ENCODE measurements at regions not wholly inside any gene's neighbourhood (a gene's known extent, or its start where the extent isn't known, plus 50 kb on each side); places are given as distances from the start of the nearest gene placed in this dataset.

- H3K27ac Mint-ChIP-seq, result no peak overlapping the region
- no peaks in the 10 kb centered on the region for H3K36me3 Mint-ChIP-seq
- H3K4me3 Mint-ChIP-seq, result no peak overlapping the region
- DNase-seq (ENCODE audit: low spot score) (no peak), ATAC-seq (no peak)
- no peaks in the 10 kb centered on the region for H3K4me1 Mint-ChIP-seq (ENCODE audit: low read depth in 2 of 2)
- H3K9me3 Mint-ChIP-seq, result peaks cover under 1% of the 10 kb centered on the region
- H3K27me3 Mint-ChIP-seq, result no peaks in the 10 kb centered on the region
Measured at GRCh38 chr2:139964721-139965440, 1184.7 kb upstream of the NXPH2 start.

GRCh38 chr2:139963863-139964355 is 1183.7 kb upstream of the NXPH2 start:
- Mint-ChIP-seq H3K9me3 (peaks cover 4% of the 10 kb centered on the region), H3K27me3 (no peaks in the 10 kb centered on the region), H3K36me3 (no peaks in the 10 kb centered on the region), H3K27ac (no peak overlapping the region), H3K4me1 (ENCODE audit: low read depth in 2 of 2) (no peaks in the 10 kb centered on the region), H3K4me3 (no peak overlapping the region)
- no peak for DNase-seq (ENCODE audit: low spot score)
- ATAC-seq, result no peak

GRCh38 chr2:139949242-139949972 is 1169.2 kb upstream of the NXPH2 start:
- no peaks in the 10 kb centered on the region for H3K27me3 Mint-ChIP-seq
- ATAC-seq (no peak), DNase-seq (ENCODE audit: low spot score) (no peak)
- H3K4me1 Mint-ChIP-seq (ENCODE audit: low read depth in 2 of 2), result no peaks in the 10 kb centered on the region
- no peaks in the 10 kb centered on the region for H3K36me3 Mint-ChIP-seq
- no peak overlapping the region for H3K4me3 Mint-ChIP-seq
- no peak overlapping the region for H3K27ac Mint-ChIP-seq
- peaks cover 22% of the 10 kb centered on the region for H3K9me3 Mint-ChIP-seq

- H3K9me3 Mint-ChIP-seq, result peaks cover 25% of the 10 kb centered on the region
- ATAC-seq (no peak), DNase-seq (ENCODE audit: low spot score) (no peak)
- peaks cover 5% of the 10 kb centered on the region for H3K36me3 Mint-ChIP-seq
- H3K27me3 Mint-ChIP-seq, result no peaks in the 10 kb centered on the region
- H3K4me3 Mint-ChIP-seq, result no peak overlapping the region
- no peaks in the 10 kb centered on the region for H3K4me1 Mint-ChIP-seq (ENCODE audit: low read depth in 2 of 2)
- H3K27ac Mint-ChIP-seq, result no peak overlapping the region
Measured at GRCh38 chr2:139946690-139947089, 1166.5 kb upstream of the NXPH2 start.

- Mint-ChIP-seq H3K4me1 (ENCODE audit: low read depth in 2 of 2) (no peaks in the 10 kb centered on the region), H3K9me3 (peaks cover 33% of the 10 kb centered on the region), H3K4me3 (no peak overlapping the region), H3K27me3 (no peaks in the 10 kb centered on the region), H3K36me3 (peaks cover 18% of the 10 kb centered on the region), H3K27ac (no peak overlapping the region)
- no peak for ATAC-seq
- no peak for DNase-seq (ENCODE audit: low spot score)
Measured at GRCh38 chr2:139940686-139941085, 1160.5 kb upstream of the NXPH2 start.

- H3K36me3 Mint-ChIP-seq, result no peaks in the 10 kb centered on the region
- H3K27me3 Mint-ChIP-seq, result no peaks in the 10 kb centered on the region
- H3K4me1 Mint-ChIP-seq (ENCODE audit: low read depth in 2 of 2), result no peaks in the 10 kb centered on the region
- no peak overlapping the region for H3K4me3 Mint-ChIP-seq
- ATAC-seq, result no peak
- H3K9me3 Mint-ChIP-seq, result peaks cover 8% of the 10 kb centered on the region
- no peak for DNase-seq (ENCODE audit: low spot score)
- H3K27ac Mint-ChIP-seq, result no peak overlapping the region
Measured at GRCh38 chr2:139925903-139926302, 1145.7 kb upstream of the NXPH2 start.

GRCh38 chr2:139924070-139924469 is 1143.9 kb upstream of the NXPH2 start:
- Mint-ChIP-seq H3K27me3 (no peaks in the 10 kb centered on the region), H3K36me3 (no peaks in the 10 kb centered on the region), H3K4me3 (no peak overlapping the region), H3K4me1 (ENCODE audit: low read depth in 2 of 2) (no peaks in the 10 kb centered on the region), H3K9me3 (peaks cover 11% of the 10 kb centered on the region), H3K27ac (no peak overlapping the region)
- DNase-seq (ENCODE audit: low spot score) (no peak), ATAC-seq (no peak)

GRCh38 chr2:139918982-139919381 is 1138.8 kb upstream of the NXPH2 start:
- H3K4me3 Mint-ChIP-seq, result no peak overlapping the region
- DNase-seq (ENCODE audit: low spot score) (no peak), ATAC-seq (no peak)
- H3K27me3 Mint-ChIP-seq, result no peaks in the 10 kb centered on the region
- peaks cover 13% of the 10 kb centered on the region for H3K9me3 Mint-ChIP-seq
- H3K36me3 Mint-ChIP-seq, result no peaks in the 10 kb centered on the region
- H3K27ac Mint-ChIP-seq, result no peak overlapping the region
- no peaks in the 10 kb centered on the region for H3K4me1 Mint-ChIP-seq (ENCODE audit: low read depth in 2 of 2)

- Mint-ChIP-seq H3K27me3 (no peaks in the 10 kb centered on the region), H3K36me3 (peaks cover 1% of the 10 kb centered on the region), H3K27ac (no peak overlapping the region), H3K4me3 (no peak overlapping the region), H3K4me1 (ENCODE audit: low read depth in 2 of 2) (no peaks in the 10 kb centered on the region), H3K9me3 (peaks cover 10% of the 10 kb centered on the region)
- no peak for DNase-seq (ENCODE audit: low spot score)
- ATAC-seq, result no peak
Measured at GRCh38 chr2:139917690-139918384, 1137.6 kb upstream of the NXPH2 start.

GRCh38 chr2:139916822-139917221 is 1136.6 kb upstream of the NXPH2 start:
- no peaks in the 10 kb centered on the region for H3K4me1 Mint-ChIP-seq (ENCODE audit: low read depth in 2 of 2)
- no peak for ATAC-seq

GRCh38 chr2:139911160-139911559 is 1131.0 kb upstream of the NXPH2 start:
- ATAC-seq (no peak), DNase-seq (ENCODE audit: low spot score) (no peak)
- no peak overlapping the region for H3K4me3 Mint-ChIP-seq
- H3K9me3 Mint-ChIP-seq, result peaks cover 25% of the 10 kb centered on the region
- peaks cover 14% of the 10 kb centered on the region for H3K36me3 Mint-ChIP-seq
- no peaks in the 10 kb centered on the region for H3K4me1 Mint-ChIP-seq (ENCODE audit: low read depth in 2 of 2)
- H3K27me3 Mint-ChIP-seq, result no peaks in the 10 kb centered on the region
- no peak overlapping the region for H3K27ac Mint-ChIP-seq

More at GRCh38 chr2:139916822-139917221, 1136.6 kb upstream of the NXPH2 start:
- Mint-ChIP-seq H3K27me3 (no peaks in the 10 kb centered on the region), H3K4me3 (no peak overlapping the region), H3K36me3 (peaks cover 7% of the 10 kb centered on the region), H3K9me3 (peaks cover 10% of the 10 kb centered on the region), H3K27ac (no peak overlapping the region)
- no peak for DNase-seq (ENCODE audit: low spot score)

GRCh38 chr2:139909136-139909535 is 1128.9 kb upstream of the NXPH2 start:
- peaks cover 24% of the 10 kb centered on the region for H3K9me3 Mint-ChIP-seq

GRCh38 chr2:139905624-139906023 is 1125.4 kb upstream of the NXPH2 start:
- no peak overlapping the region for H3K4me3 Mint-ChIP-seq
- DNase-seq (ENCODE audit: low spot score) (no peak), ATAC-seq (no peak)
- no peaks in the 10 kb centered on the region for H3K4me1 Mint-ChIP-seq (ENCODE audit: low read depth in 2 of 2)
- H3K27ac Mint-ChIP-seq, result no peak overlapping the region
- H3K27me3 Mint-ChIP-seq, result no peaks in the 10 kb centered on the region
- H3K9me3 Mint-ChIP-seq, result peaks cover 21% of the 10 kb centered on the region
- H3K36me3 Mint-ChIP-seq, result peaks cover 3% of the 10 kb centered on the region

More at GRCh38 chr2:139909136-139909535, 1128.9 kb upstream of the NXPH2 start:
- no peaks in the 10 kb centered on the region for H3K4me1 Mint-ChIP-seq (ENCODE audit: low read depth in 2 of 2)
- no peak overlapping the region for H3K4me3 Mint-ChIP-seq
- H3K27me3 Mint-ChIP-seq, result no peaks in the 10 kb centered on the region
- H3K36me3 Mint-ChIP-seq, result peaks cover 14% of the 10 kb centered on the region
- ATAC-seq (no peak), DNase-seq (ENCODE audit: low spot score) (no peak)
- H3K27ac Mint-ChIP-seq, result no peak overlapping the region

GRCh38 chr2:139891636-139892035 is 1111.4 kb upstream of the NXPH2 start:
- H3K9me3 Mint-ChIP-seq, result peaks cover 21% of the 10 kb centered on the region
- no peak overlapping the region for H3K4me3 Mint-ChIP-seq
- DNase-seq (ENCODE audit: low spot score) (no peak), ATAC-seq (no peak)
- H3K27ac Mint-ChIP-seq, result no peak overlapping the region
- H3K27me3 Mint-ChIP-seq, result no peaks in the 10 kb centered on the region
- H3K36me3 Mint-ChIP-seq, result peaks cover 6% of the 10 kb centered on the region
- no peaks in the 10 kb centered on the region for H3K4me1 Mint-ChIP-seq (ENCODE audit: low read depth in 2 of 2)
